ENCODE measurements at regions not wholly inside any gene's neighbourhood (a gene's known extent, or its start where the extent isn't known, plus 50 kb on each side); places are given as distances from the start of the nearest gene placed in this dataset.

GRCh38 chr4:4680243-4680642 is 138.4 kb upstream of the STX18 start:
- Histone ChIP-seq H3K27me3 (replicated peaks in 1 of 2; ENCODE audit: control insufficient read depth in 2 of 2, insufficient read depth in 2 of 2, low read length in 1 of 2) (no peaks in the 10 kb centered on the region), H2AFZ (ENCODE audit: control insufficient read depth, low read depth, low read length) (no peak overlapping the region), H3K79me2 (ENCODE audit: control insufficient read depth, insufficient read depth, low read length) (no peaks in the 10 kb centered on the region), H3K9me3 (replicated peaks; ENCODE audit: control insufficient read depth, insufficient read depth, low read length) (no peaks in the 10 kb centered on the region), H4K20me1 (ENCODE audit: control insufficient read depth, insufficient read depth) (no peaks in the 10 kb centered on the region), H3K9ac (ENCODE audit: control insufficient read depth, insufficient read depth, low read length) (no peak overlapping the region), H3K4me1 (ENCODE audit: control insufficient read depth, insufficient read depth, low read length) (no peaks in the 10 kb centered on the region), H3K27ac (ENCODE audit: control insufficient read depth, insufficient read depth) (no peak overlapping the region), H3K4me2 (ENCODE audit: control insufficient read depth, insufficient read depth) (no peak overlapping the region), H3K4me3 (no peak overlapping the region), H3K36me3 (ENCODE audit: control insufficient read depth in 2 of 2, insufficient read depth in 2 of 2, low read length in 1 of 2) (no peaks in the 10 kb centered on the region)
- no TSS peak for BruUV-seq (replicated peaks)
- RAD21 ChIA-PET (ENCODE audit: unreplicated experiment) = interaction anchor here (1.1 kb wide), 1 partner anchor 13 kb away, joined by 6 read pairs; no protein-coding TSS in a partner anchor
- intact Hi-C loops (cut with micrococcal nuclease; ENCODE audit: unreplicated experiment) = no loop called here
- no peak for FAIRE-seq
- CTCF ChIA-PET = interaction anchor here (1.5 to 1.6 kb wide), 3 partner anchors 11 to 192 kb away, joined by 3 to 6 read pairs (median 3); no protein-coding TSS in a partner anchor
- in situ Hi-C loops (cut with MboI) = no loop called here
- POLR2A ChIA-PET = no interaction called here
- TF ChIP-seq NFXL1 (IDR thresholded peaks at IDR 0.05; ENCODE audit: borderline replicate concordance) (no peak), RELA (IDR thresholded peaks at IDR 0.05; ENCODE audit: borderline replicate concordance, partially characterized antibody) (no peak), KAT2A (conservative IDR thresholded peaks at IDR 0.05; ENCODE audit: control insufficient read depth, low read depth, low read length) (no peak), RFX5 (IDR thresholded peaks at IDR 0.05; ENCODE audit: low read depth, low read length) (no peak), CHD4 (IDR thresholded peaks at IDR 0.05) (no peak), ZBTB11 (CRISPR knock-in tag; IDR thresholded peaks at IDR 0.05) (no peak), MEF2A (IDR thresholded peaks at IDR 0.05; ENCODE audit: insufficient read depth, low read depth, low read length) (no peak), PRDM15 (CRISPR knock-in tag; IDR thresholded peaks at IDR 0.05) (no peak), RUNX3 (IDR thresholded peaks at IDR 0.05; ENCODE audit: low read length) (no peak), TCF7 (IDR thresholded peaks at IDR 0.05; ENCODE audit: borderline replicate concordance) (no peak), TBL1XR1 (IDR thresholded peaks at IDR 0.05; ENCODE audit: low read depth, low read length) (no peak), NFIC (IDR thresholded peaks at IDR 0.05; ENCODE audit: low read depth, low read length) (no peak), YBX1 (IDR thresholded peaks at IDR 0.05) (no peak), POLR2AphosphoS5 (IDR thresholded peaks at IDR 0.05; ENCODE audit: low read length) (no peak), FOXM1 (IDR thresholded peaks at IDR 0.05; ENCODE audit: low read depth, low read length) (no peak)
- no peak for ATAC-seq
- WGBS (ENCODE audit: insufficient coverage, insufficient replicate concordance, low lambda C conversion rate, missing lambda C conversion rate) = 93% methylated on average over 4 of the region's 4 CpGs
- DNase-seq (ENCODE audit: low read depth, low spot score) = no peak
- SMC1A ChIA-PET (ENCODE audit: uncharacterized antibody, unreplicated experiment) = interaction anchor here (0.7 to 1.4 kb wide), 4 partner anchors 11 to 193 kb away, joined by 3 to 7 read pairs (median 3); no protein-coding TSS in a partner anchor

All from GM12878 (cell line).